Spleen (tissue), 7 donors: ENCODE measurements at regions not wholly inside any gene's neighbourhood (a gene's known extent, or its start where the extent isn't known, plus 50 kb on each side); places are given as distances from the start of the nearest gene placed in this dataset.

ENCODE experiments used
- POLR2A ChIP-seq, 3 donors: fragments of 450-650 bp; IDR thresholded peaks; one replicate each; pipeline ENCODE4 v1.5.1; 2017; ENCODE audit warnings: antibody characterized with exemption in 3 of 3, mild to moderate bottlenecking in 1 of 3
- POLR2AphosphoS5 ChIP-seq, 3 donors: sonication (generic); formaldehyde crosslinking; IDR thresholded peaks; one replicate each; pipeline ENCODE4 v1.5.1; 2017; ENCODE audit warnings: antibody characterized with exemption in 3 of 3
- TF ChIP-seq, protein P1 (sequence below), 11 experiments: fragments of 200-600 bp in 7 of 11; fragments of 450-650 bp in 4 of 11; sonication (generic) in 4 of 11; IDR thresholded peaks in 8 of 11; conservative IDR thresholded peaks in 3 of 11; 1 replicate in 7 of 11; 2 replicates in 4 of 11; pipeline versions ENCODE4 v1.4.0 to v1.8.0; 2016 to 2021; ENCODE audit warnings: antibody characterized with exemption in 11 of 11, inconsistent platforms in 4 of 11, mild to moderate bottlenecking in 1 of 11
- donor health status: DM: no; HTN: no; CAD: no; lungs with moderate emphysema.
- donor health status: DM: no; HTN: no; CAD: no.
- donor health status: DM: no; HTN: no; CAD: no.

DNA sequence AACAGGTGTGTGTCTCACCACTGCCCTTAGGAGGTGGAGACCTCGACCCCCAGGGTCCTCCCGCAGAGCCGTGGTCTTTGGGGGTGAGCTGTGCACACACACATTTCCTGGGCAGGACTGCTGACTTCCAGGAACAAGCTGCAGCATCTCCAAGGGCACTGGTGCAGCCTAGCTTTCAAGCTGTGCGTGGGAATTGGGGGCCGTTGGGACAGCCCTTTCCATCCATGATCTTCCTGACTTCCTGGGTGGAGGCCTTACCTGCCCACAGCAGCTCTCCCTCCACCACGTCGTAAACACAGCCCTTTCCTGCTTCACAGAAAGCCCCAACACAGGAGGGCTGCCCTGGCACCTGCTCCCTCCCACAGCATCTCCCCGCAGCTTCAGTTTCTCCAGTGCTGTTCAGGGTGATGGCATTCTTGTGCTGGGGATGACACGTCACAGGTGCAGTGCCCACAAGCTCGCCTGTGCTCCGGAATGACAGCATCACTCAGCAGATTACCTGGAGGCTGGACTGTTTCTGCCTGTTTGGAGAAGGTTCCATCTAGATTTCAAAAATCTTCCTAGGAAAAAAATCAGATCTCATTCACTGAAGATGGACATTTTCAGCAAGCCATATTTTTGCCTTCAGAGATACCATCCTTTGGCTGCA lies 208.0 kb upstream of the PPP2R2D start:
- TF ChIP-seq POLR2A (IDR thresholded peaks at IDR 0.05) (no peak), POLR2AphosphoS5 (IDR thresholded peaks at IDR 0.05) (no peak)
- TF ChIP-seq, protein P1, sequence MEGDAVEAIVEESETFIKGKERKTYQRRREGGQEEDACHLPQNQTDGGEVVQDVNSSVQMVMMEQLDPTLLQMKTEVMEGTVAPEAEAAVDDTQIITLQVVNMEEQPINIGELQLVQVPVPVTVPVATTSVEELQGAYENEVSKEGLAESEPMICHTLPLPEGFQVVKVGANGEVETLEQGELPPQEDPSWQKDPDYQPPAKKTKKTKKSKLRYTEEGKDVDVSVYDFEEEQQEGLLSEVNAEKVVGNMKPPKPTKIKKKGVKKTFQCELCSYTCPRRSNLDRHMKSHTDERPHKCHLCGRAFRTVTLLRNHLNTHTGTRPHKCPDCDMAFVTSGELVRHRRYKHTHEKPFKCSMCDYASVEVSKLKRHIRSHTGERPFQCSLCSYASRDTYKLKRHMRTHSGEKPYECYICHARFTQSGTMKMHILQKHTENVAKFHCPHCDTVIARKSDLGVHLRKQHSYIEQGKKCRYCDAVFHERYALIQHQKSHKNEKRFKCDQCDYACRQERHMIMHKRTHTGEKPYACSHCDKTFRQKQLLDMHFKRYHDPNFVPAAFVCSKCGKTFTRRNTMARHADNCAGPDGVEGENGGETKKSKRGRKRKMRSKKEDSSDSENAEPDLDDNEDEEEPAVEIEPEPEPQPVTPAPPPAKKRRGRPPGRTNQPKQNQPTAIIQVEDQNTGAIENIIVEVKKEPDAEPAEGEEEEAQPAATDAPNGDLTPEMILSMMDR (IDR thresholded peaks at IDR 0.05 in 8 of 11, conservative IDR thresholded peaks at IDR 0.05 in 3 of 11): no peak
